DND-41 (cell line): ENCODE measurements at regions not wholly inside any gene's neighbourhood (a gene's known extent, or its start where the extent isn't known, plus 50 kb on each side); places are given as distances from the start of the nearest gene placed in this dataset.

Experiments used
- EZH2 ChIP-seq: IDR thresholded peaks from 3 replicates; pipeline ENCODE4 v1.6.1; 2012; ENCODE audit warnings: borderline replicate concordance, low read depth, mild to moderate bottlenecking, moderate library complexity, low read length, inconsistent platforms; ENCODE audit not compliant: severe bottlenecking
- TF ChIP-seq, protein P1 (sequence below): IDR thresholded peaks from 2 replicates; pipeline ENCODE4 v1.5.1; 2012; ENCODE audit warnings: borderline replicate concordance, low read length, moderate library complexity, mild to moderate bottlenecking; ENCODE audit not compliant: poor library complexity, severe bottlenecking; ENCODE audit errors: extremely low read depth

DNA sequence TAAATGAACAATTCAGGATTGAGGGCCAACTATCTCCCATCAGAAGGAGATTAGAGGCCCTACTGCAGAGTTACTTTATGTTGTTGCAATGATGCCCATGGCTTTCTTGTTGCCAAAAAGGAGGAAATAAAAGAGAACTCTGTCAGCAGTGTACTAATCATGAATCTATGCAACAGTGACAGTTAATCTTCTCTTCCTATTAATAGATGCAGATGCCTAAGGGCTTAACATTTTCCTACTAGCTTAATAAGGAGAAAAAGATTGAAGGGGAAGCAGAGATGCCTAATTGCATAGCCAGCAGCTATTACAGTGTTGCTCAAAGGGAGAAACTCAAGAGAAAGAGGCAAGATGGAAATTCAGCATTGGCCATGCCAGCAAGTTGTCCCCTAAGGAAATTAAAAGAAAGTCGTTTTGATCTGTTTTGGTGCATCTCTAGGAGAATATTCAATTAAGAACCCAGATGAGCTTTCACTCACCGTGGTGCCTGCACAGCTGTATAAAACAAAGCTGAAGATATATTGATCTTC, 107.1 kb upstream of the KCNJ3 start:
- TF ChIP-seq EZH2 = no peak
- TF ChIP-seq, protein P1, sequence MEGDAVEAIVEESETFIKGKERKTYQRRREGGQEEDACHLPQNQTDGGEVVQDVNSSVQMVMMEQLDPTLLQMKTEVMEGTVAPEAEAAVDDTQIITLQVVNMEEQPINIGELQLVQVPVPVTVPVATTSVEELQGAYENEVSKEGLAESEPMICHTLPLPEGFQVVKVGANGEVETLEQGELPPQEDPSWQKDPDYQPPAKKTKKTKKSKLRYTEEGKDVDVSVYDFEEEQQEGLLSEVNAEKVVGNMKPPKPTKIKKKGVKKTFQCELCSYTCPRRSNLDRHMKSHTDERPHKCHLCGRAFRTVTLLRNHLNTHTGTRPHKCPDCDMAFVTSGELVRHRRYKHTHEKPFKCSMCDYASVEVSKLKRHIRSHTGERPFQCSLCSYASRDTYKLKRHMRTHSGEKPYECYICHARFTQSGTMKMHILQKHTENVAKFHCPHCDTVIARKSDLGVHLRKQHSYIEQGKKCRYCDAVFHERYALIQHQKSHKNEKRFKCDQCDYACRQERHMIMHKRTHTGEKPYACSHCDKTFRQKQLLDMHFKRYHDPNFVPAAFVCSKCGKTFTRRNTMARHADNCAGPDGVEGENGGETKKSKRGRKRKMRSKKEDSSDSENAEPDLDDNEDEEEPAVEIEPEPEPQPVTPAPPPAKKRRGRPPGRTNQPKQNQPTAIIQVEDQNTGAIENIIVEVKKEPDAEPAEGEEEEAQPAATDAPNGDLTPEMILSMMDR = no peak
